ENCODE measurements at regions not wholly inside any gene's neighbourhood (a gene's known extent, or its start where the extent isn't known, plus 50 kb on each side); places are given as distances from the start of the nearest gene placed in this dataset.

- DNase-seq = no peak
Measured at GRCh38 chr13:38618336-38618735, 68.5 kb upstream of the FREM2 start.

DNA sequence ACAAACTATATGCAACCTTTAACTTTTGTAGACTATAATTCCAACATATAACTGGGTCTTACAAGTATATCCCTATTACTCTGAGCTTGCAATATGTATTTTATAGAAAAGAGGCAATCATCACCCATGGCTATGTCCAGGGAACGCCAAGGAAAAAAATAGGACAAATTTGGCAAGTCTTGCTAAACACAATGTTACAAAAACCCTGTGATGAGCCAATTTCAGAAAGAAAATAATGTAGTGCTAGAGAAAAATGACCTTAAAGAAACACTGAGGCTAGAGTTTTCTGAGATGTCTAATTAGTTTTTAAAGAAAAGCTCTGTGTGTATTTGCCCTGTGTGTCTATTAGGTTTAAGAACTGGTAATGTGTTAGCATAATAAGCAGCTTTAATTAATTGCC is 68.0 kb upstream of the FREM2 start:
- DNase-seq = no peak

DNA sequence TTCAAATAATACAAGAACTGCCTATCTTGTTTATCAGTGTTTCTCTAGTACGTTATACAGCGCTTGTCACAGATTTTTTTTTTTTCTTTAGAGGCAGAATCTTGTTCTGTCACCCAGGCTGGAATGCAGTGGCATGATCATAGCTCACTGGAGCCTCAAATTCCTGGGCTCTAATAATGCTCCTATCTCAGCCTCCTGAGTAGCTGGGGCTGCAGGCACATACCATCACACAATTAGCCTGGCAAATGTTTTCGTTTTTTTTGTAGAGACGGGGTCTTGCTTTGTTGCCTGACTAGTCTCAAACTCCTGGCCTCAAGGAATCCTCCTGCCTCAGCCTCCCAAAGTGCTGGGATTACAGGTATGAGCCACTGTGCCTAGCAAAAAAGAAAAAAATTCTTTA is 66.0 kb upstream of the FREM2 start:
- DNase-seq = no peak

- DNase-seq = no peak
Measured at GRCh38 chr13:38624822-38625221, 62.1 kb upstream of the FREM2 start.

GRCh38 chr13:38628554-38628953 is 58.3 kb upstream of the FREM2 start:
- DNase-seq = no peak

GRCh38 chr13:38630780-38631179 is 56.1 kb upstream of the FREM2 start:
- DNase-seq = no peak

DNA sequence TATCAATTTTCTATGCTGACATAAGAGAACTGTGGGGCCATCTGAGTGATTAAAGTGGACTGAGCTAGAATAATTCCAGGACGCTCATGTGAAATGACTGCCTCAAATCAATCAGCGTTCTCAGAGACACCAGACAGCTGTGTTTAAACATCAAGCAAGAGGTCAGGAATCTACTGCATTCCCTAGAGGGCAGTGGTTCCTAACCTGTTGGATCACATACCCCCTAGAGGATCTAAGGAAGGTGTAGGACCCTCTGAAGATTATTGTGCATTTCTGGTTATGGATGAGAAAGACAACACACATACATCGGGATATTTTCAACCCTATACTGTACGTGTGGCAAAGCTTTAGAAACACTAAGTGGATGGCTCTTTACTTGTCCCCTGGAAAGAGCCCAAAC is 51.8 kb upstream of the FREM2 start:
- no peak for DNase-seq

DNA sequence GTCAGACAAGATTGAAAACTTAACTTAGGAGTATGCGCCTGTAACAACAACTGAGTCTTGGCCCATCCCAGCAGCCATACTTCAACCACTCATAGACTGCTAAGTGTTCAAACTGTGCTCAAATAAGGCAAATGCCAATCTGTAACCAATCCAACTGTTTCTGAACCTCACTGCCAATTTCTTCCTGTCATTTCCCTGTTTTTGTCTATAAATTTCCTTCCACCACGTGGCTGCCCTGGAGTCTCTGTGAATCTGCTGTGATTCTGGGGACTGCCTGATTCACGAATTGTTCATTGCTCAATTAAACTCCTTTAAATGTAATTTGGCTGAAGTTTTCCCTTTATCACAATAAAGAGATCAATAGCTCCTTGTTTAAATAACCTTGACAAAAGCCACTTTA is 50.8 kb upstream of the FREM2 start:
- DNase-seq = no peak

- no peak for DNase-seq
Measured at GRCh38 chr13:38636761-38637160, 50.1 kb upstream of the FREM2 start.

Data from hippocampal formation (tissue), 2 donors.